ENCODE measurements at regions not wholly inside any gene's neighbourhood (a gene's known extent, or its start where the extent isn't known, plus 50 kb on each side); places are given as distances from the start of the nearest gene placed in this dataset.

DNA sequence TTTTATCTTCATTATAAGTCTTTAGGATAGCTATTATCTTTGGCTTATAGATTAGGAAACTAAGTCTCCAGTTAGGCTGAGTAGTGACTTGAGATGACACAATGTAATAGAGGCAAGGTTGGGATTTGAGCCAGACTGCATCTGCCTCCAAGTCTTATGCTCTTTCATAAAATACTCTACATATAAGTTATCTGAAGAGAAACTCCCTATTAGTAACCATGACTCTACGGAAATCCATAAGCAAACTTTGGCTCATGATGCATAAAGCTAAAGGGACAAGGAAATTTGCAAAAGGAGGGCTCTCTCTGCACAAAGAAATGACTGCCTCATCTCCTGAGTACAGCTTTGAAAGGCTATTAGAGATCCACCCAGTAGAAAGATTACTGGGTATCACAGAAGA, 77.6 kb upstream of the FRMD4B start:
- TF ChIP-seq YY1 (IDR thresholded peaks at IDR 0.05; ENCODE audit: insufficient read depth, insufficient read length) (no peak), SUZ12 (IDR thresholded peaks at IDR 0.05; ENCODE audit: extremely low read depth, insufficient read depth, insufficient read length) (no peak)
